ENCODE measurements at regions not wholly inside any gene's neighbourhood (a gene's known extent, or its start where the extent isn't known, plus 50 kb on each side); places are given as distances from the start of the nearest gene placed in this dataset.

- TF ChIP-seq CTCF (conservative IDR thresholded peaks at IDR 0.05) (no peak), ZFX (IDR thresholded peaks at IDR 0.05) (no peak)
Measured at GRCh38 chr17:33396818-33397217, 103.7 kb upstream of the ASIC2 start.
